HEK293 (cell line): ENCODE measurements at regions not wholly inside any gene's neighbourhood (a gene's known extent, or its start where the extent isn't known, plus 50 kb on each side); places are given as distances from the start of the nearest gene placed in this dataset.

Experiments used
- BCL11B ChIP-seq: fragments of 450-650 bp; formaldehyde crosslinking; IDR thresholded peaks from 2 replicates; pipeline ENCODE4 v1.5.1; 2016; ENCODE audit warnings: low read depth, missing biosample characterization, missing genetic modification characterization
- CTCF ChIP-seq: fragments of 450-650 bp; formaldehyde crosslinking; IDR thresholded peaks from 2 replicates; pipeline ENCODE4 v1.5.1; 2016; ENCODE audit warnings: missing biosample characterization, missing genetic modification characterization
- KLF1 ChIP-seq: fragments of 450-650 bp; formaldehyde crosslinking; IDR thresholded peaks from 2 replicates; pipeline ENCODE4 v1.5.1; 2016; ENCODE audit warnings: missing biosample characterization, missing genetic modification characterization
- MYNN ChIP-seq: fragments of 450-650 bp; formaldehyde crosslinking; IDR thresholded peaks from 2 replicates; pipeline ENCODE4 v1.5.1; 2016; ENCODE audit warnings: missing biosample characterization, missing genetic modification characterization, borderline replicate concordance
- REST ChIP-seq: fragments of 450-650 bp; formaldehyde crosslinking; IDR thresholded peaks from 2 replicates; pipeline ENCODE4 v1.5.1; 2016; ENCODE audit warnings: missing biosample characterization, missing genetic modification characterization
- SETDB1 ChIP-seq: IDR thresholded peaks from one replicate; pipeline ENCODE4 v1.6.1; 2017; ENCODE audit warnings: mild to moderate bottlenecking, low read length, moderate library complexity, mixed read lengths; ENCODE audit not compliant: insufficient read length
- YY1 ChIP-seq: fragments of 450-650 bp; formaldehyde crosslinking; IDR thresholded peaks from 2 replicates; pipeline ENCODE4 v1.5.1; 2018; ENCODE audit warnings: missing biosample characterization, missing genetic modification characterization
- ZNF239 ChIP-seq: fragments of 450-650 bp; formaldehyde crosslinking; IDR thresholded peaks from 2 replicates; pipeline ENCODE4 v1.5.1; 2016; ENCODE audit warnings: missing biosample characterization, missing genetic modification characterization
- ZNF558 ChIP-seq: fragments of 450-650 bp; formaldehyde crosslinking; IDR thresholded peaks from 2 replicates; pipeline ENCODE4 v1.5.1; 2016; ENCODE audit warnings: missing biosample characterization, missing genetic modification characterization
- ZNF624 ChIP-seq: fragments of 450-650 bp; formaldehyde crosslinking; IDR thresholded peaks from 2 replicates; pipeline ENCODE4 v1.5.1; 2017; ENCODE audit warnings: missing biosample characterization, missing genetic modification characterization
- ZNF629 ChIP-seq: fragments of 450-650 bp; formaldehyde crosslinking; IDR thresholded peaks from 2 replicates; pipeline ENCODE4 v1.5.1; 2017; ENCODE audit warnings: missing biosample characterization, missing genetic modification characterization
- TF ChIP-seq, protein P1 (sequence below): fragments of 450-650 bp; formaldehyde crosslinking; IDR thresholded peaks from 2 replicates; pipeline ENCODE4; 2016; ENCODE audit warnings: missing biosample characterization, missing genetic modification characterization

- TF ChIP-seq CTCF (tag by site-specific recombination) (no peak), ZNF624 (tag by site-specific recombination) (no peak), BCL11B (no peak), ZNF629 (tag by site-specific recombination) (no peak), YY1 (tag by site-specific recombination) (no peak), REST (tag by site-specific recombination) (no peak), MYNN (tag by site-specific recombination) (no peak), SETDB1 (no peak), ZNF558 (tag by site-specific recombination) (no peak), KLF1 (tag by site-specific recombination) (no peak), ZNF239 (tag by site-specific recombination) (no peak)
- TF ChIP-seq, protein P1, sequence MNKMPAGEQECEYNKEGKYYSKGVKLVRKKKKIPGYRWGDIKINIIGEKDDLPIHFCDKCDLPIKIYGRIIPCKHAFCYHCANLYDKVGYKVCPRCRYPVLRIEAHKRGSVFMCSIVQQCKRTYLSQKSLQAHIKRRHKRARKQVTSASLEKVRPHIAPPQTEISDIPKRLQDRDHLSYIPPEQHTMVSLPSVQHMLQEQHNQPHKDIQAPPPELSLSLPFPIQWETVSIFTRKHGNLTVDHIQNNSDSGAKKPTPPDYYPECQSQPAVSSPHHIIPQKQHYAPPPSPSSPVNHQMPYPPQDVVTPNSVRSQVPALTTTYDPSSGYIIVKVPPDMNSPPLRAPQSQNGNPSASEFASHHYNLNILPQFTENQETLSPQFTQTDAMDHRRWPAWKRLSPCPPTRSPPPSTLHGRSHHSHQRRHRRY (tag by site-specific recombination) = no peak
These were observed 116.1 kb upstream of the PARD3 start for GRCh38 chr10:34931216-34931615.
